Germinal center (tissue), 1 donor: ENCODE measurements at regions not wholly inside any gene's neighbourhood (a gene's known extent, or its start where the extent isn't known, plus 50 kb on each side); places are given as distances from the start of the nearest gene placed in this dataset.
A peak's percentile ranks its signal among the peaks of the same experiment; 100 is the strongest.

ENCODE experiments used
- DNase-seq: peaks from one replicate; pipeline ENCODE4 v3.0.0; 2012; ENCODE audit warnings: mixed read lengths, low spot score

DNA sequence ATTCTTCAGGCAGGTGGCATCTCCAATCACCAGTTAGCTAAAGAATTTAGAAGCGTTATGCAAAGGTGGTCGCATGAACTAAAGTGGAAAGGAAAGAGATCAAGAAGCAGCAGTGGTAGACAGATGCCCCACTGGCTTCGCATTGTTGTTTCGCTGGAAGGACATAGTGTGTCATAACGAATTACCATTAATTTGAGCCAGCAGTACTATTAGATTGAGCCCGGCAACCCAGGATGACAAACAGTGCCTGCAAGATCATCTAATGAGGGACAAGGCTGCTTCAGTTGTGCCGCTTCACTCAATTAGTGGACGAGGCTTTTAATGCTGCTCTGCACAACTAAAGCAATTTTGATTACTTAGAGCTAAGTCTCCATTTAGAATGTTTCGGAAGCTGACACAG lies 274.5 kb upstream of the SOX5 start:
- no peak for DNase-seq

DNA sequence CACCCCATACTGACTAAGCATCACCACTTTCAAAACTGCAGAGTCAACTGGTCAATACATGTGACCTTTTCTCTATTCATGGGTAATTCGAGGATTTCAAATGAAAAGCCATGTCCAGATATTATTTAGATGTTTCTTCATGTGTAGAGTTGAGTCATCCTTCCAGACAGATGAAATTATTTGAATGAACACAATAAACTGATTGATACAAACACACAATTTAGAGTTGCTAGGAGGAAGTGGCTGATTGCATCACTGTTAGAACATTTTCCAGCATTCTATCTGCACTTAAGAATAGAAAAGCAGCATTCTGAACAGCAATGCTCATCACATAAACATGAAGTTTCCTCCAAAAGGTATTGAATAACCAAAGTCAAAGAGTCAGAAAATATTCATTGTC lies 273.5 kb upstream of the SOX5 start:
- DNase-seq = no peak

DNA sequence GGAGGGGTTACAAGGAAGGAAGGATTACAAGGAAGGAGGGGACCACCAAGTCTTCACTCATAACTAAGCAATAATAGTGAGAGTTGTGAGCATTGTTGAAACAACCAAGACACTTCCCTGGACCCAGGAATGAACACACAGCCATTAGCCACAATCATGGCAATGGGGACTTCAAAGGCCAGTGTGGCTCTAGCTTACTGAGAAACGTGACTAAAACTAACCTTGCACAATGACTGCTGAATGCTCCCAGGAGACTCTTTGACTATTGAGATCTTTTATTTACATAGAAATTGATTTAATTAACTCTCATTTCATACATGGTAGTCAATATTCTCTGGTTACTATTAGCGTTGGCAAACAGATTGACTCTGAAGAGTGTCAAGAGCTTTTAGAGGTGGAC lies 263.0 kb upstream of the SOX5 start:
- no peak for DNase-seq

DNA sequence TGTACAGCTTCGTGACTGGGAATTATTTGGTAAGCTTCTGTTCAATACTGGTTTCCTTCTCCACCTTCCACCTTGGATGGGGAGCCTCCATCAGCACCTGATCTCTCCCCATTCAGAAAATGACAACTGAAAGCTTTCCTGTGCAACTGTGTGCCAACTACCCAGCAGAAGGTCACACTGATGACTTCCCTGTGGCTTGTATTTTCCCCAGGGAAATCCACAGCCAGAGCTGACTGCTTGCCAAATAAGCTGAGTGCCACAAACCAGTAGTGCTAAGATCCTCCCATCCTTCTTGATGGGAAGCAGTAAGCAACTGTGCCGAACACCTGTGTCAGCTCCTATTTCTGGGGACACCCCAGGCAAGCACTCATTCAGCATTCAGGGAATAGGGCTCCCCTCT lies 257.2 kb upstream of the SOX5 start:
- DNase-seq = no peak

- DNase-seq = no peak
These were observed 251.9 kb upstream of the SOX5 start for GRCh38 chr12:24201258-24201970.

DNA sequence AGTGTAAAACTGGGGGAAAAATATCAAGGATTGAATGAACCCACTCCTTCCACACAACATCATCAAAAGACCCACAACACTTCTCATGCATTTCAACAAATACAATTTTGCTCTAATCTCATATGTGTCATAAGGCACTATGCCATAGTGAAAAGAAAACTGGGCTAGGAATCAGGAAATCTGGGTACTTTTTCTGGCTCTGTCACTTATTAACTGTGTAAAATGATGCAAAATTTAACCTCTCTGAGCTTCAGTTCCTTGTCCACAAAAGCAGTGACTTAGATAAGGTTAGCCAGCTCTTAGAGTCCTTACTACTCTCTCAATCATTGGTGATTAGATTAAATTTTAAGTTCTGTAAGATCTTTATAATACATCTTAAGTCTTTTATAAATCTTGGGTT lies 250.5 kb upstream of the SOX5 start:
- no peak for DNase-seq

DNA sequence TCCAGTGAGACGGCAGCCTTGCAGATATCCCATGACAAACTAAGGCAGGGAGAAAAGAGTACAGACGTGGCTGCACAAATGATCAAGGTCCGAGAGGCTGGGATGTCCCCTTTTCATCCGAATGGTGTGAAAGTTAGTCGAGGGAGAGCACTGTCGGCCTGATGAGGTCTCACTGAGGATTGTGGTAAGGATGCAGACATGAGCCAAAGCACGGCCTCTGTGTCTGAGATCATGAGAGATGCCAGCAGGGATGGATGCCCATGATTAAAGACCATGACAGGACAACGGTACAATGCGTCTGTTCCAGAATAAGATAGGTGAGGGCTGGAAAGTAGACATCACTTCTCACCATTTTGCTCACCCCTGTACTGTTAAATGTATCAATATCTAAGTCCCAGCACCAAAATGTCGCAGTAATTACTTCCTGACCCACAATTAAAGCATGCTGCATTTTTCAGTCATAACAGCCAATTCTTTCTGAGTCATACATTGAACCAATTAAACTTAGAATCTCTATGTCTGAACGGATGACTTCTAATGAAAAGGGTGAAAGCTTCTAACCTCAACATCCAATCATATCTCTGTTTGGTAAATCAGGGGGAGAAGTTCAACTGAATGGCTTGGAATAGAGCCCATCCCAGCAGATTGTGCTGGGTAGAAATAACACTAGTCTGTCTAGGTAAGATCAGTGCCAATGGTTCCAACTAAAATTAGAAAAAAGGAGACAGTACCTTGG lies 249.6 kb upstream of the SOX5 start:
- no peak for DNase-seq

DNA sequence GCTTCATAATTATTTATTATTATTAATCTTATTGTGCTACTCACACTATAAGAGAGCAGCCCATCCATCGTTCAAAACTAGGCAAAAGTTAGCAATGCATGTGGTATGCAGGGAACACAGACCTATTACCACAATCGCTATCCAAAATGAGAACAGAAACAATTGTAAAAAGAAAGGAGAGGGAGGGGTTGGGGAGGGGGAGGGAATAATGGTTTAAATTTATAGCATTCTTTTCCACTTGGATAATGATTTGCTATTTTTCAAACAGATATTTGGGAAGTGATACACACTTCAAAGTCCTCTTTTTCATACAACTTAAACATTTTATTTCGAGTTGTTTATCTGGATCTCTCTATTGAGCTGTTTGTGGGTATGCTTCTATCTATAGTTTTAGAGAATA lies 248.6 kb upstream of the SOX5 start:
- no peak for DNase-seq

- DNase-seq = no peak
These were observed 248.1 kb upstream of the SOX5 start for GRCh38 chr12:24197532-24197931.

DNA sequence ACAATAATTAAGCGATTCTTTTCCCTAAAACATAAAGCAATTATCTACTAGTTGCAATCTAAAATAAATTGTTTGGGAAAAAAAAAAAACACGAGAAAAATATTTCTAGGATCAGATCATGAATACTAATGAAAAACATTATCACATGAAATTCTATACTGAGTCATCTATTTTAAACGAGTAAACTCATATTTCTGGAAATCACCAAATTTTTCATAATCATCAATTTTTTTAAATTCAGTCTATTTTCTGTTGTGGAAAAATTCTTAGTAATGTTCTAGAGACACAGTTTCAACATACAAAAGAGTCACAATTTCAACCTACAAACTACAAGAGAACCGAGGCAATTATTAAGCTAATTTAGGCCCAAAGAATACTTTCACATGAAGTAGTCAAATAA lies 245.6 kb upstream of the SOX5 start:
- no peak for DNase-seq

DNA sequence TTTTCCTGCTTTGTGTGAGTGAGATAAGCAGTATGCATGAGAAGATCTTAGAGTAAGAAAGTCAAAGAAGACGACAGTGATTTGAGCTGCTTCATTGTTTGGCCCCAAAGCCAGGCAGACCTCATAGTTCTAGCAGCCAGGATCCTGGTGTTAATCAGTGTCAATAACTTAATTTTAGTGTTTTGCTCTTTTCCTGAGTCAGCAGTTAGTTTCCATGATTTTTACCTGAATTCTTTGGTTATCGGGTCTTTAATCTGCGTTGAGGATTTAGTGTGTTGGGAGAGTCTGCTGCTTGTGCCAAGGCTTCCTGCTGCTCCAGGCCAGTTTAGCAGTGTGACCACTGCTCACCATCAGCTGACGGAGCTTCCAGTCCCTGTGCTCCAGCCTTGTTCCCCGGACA lies 241.6 kb upstream of the SOX5 start:
- no peak for DNase-seq

- no peak for DNase-seq
These were observed 236.3 kb upstream of the SOX5 start for GRCh38 chr12:24185782-24186181.

DNA sequence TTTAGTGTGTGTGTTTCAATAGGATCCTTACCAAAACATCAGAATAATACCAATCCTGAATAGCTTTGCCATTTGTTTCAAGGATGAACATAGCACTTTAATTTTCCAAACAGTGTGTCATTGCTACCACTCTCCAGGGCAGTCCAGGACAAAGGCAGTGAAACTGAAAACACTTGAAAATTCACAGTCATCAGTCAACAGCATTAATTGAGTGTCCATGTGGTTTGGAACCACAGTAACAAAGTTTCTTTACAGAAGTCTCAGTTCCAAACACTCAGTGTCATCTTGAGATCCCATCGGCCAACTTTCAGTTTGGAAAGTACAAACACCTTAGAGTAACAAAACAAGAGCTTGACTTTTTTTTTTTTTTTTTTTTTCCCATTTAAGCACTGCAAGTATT lies 228.4 kb upstream of the SOX5 start:
- no peak for DNase-seq

- DNase-seq = no peak
These were observed 226.5 kb upstream of the SOX5 start for GRCh38 chr12:24175929-24176328.

GRCh38 chr12:24175284-24175683 lies 225.8 kb upstream of the SOX5 start:
- no peak for DNase-seq

GRCh38 chr12:24173067-24173466 lies 223.6 kb upstream of the SOX5 start:
- DNase-seq = no peak

DNA sequence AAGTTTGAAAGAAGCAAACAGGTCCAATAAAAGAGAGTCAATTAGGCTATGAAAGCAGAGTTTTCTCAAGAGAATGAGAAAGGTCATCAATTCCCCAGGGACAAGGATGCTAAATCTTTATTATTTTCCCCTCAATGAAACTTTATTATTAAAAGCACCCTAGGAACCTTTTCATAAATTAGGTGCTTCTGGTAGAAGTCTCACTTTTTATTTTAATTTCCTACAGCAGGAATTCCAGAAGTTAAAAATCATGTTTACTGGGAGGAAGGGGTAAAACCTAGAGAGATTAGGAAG lies 223.2 kb upstream of the SOX5 start:
- DNase-seq = no peak

GRCh38 chr12:24172031-24172772 lies 222.7 kb upstream of the SOX5 start:
- peak; percentile 11 for DNase-seq

- DNase-seq = no peak
These were observed 205.6 kb upstream of the SOX5 start for GRCh38 chr12:24155042-24155441.

DNA sequence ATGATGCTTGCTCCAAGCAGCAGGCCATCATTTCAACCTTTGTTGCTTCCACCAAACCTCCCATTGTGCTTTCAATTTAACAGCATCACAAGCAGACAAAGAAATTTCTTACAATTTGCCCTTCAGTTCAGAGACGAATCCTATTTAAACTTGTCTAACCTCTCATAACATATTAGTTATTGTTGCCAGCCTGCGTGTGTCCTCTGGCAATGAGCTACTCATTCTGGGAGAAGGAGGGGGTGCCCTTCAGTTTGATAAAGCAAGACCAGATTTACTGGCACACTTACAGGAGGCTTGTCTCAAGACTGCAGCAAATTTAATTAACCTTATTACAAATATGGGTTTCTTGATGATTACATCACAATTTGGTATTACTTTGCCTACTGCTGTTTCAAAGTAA lies 203.6 kb upstream of the SOX5 start:
- DNase-seq = no peak

DNA sequence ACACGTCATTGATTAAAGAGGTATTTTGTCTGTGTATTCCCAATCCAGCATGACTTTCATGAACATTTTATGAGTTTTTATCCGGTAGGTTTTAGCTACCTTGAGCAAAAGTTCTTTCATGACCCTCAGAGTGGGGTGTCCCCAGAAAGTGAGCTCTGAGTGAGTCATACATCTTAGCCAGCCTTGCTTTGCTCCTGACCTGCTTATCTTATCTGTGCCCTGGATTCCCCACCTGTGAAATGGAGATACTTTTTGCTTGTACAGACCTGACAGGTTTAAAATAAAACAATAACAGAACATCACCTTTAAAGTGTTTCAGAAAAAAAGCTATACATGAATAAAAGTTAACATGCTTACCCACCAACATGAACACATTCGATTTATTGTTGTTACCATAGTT lies 202.8 kb upstream of the SOX5 start:
- DNase-seq = no peak

- DNase-seq = no peak
These were observed 194.5 kb upstream of the SOX5 start for GRCh38 chr12:24143928-24144327.

DNA sequence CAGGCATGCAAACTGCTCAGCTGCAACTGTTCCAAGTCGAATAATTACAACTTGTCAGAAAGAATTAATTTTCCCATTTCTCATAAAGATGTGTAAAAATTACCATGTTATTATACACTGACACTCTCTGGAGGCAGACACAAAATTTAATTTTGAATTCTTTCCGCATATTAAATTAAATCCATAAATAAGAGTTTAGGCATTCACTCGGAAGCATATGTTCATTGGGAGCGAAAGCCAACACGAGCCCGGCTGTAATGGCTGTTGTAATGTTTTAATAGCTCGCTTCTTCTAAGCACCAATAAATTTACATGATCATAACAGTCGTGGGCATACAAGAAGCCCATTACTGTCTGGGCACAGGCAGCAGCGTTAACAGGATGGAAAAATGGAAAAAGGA lies 189.6 kb upstream of the SOX5 start:
- no peak for DNase-seq

- DNase-seq = no peak
These were observed 188.6 kb upstream of the SOX5 start for GRCh38 chr12:24138041-24138440.
